ENCODE measurements at regions not wholly inside any gene's neighbourhood (a gene's known extent, or its start where the extent isn't known, plus 50 kb on each side); places are given as distances from the start of the nearest gene placed in this dataset.

DNA sequence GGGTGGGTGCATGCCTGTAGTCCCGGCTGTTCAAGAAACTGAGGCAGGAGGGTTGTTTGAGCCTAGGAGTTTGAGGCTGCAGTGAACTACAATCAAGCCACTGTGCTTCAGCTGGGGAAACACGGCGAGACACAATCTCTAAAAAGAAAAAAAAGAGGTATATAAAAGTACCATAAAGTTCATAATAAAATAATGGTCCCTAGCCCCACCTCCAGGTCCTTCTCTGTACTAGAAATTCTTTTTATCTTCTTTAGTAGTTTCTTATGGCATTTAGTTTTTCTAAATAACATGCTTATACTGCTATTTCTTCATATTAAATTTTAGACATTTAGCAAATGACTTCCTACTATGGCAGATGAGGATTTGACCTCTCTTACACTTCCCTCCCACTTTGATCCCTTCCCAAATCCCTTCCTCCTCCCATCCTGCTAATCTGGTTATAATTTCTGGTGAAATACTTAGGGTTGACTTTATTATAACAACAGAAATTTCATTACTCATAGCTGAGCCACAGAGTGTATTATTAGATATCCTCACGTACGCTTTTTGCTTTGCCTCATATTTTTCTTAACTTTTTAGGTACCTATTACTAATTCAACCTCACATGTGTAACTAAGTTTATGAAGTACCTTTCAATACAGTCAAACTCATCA, 94.7 kb downstream of the SLC41A2 start:
- TF ChIP-seq CTCF (IDR thresholded peaks at IDR 0.05; ENCODE audit: control insufficient read depth, insufficient read depth, low read depth, low read length, missing control alignments), result peak; percentile 17
- DNase-seq (ENCODE audit: low read depth), result peak; percentile 24

DNA sequence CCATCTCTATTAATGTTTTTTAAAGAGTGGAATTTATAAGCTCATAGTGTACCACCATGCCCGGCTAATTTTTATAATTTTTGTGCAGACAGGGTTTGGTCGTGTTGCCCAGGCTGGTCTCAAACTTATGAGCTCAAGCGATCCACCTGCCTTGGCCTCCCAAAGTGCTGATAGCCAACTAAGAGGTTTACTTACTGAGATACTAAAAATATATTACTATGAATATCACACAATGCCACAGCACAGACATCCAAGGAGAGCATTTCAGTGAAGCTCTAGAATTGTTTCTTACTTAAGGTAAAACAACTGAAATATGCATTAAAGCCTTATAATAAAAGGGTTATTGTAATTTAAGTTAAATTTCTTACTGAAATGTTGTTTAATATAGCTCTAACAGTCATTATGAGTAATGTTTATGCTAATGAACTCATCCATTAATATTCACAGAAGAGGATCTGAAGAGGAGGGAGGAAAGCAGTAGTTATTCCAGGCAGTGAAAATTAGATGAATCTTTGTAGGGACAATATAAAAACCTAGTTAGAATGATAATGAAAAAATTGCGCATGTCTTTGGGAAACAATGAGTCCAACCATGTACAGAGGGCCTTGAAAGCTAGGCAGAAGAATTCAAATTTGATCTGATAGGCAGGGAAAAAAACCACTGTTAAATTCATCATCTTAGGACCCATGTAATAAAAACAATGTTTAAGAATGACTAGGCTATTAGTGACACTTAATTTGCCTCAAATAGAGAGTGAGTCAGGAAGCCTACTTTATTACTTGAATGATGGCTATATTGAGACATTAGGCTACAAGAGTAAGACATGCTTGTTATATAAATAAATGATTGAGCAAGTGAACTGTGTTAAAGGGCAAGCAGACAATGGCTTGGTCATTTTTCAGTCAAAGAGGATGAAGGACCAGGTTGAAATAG, 99.2 kb downstream of the SLC41A2 start:
- no peak for TF ChIP-seq CTCF (IDR thresholded peaks at IDR 0.05; ENCODE audit: control insufficient read depth, insufficient read depth, low read depth, low read length, missing control alignments)
- peak; percentile 45 for DNase-seq (ENCODE audit: low read depth)
- no peak overlapping the region for H3K4me3 ChIP-seq (ENCODE audit: control insufficient read depth, low read depth, low read length)

More for the DNA sequence above, 94.7 kb downstream of the SLC41A2 start:
- H3K4me3 ChIP-seq (ENCODE audit: control insufficient read depth, low read depth, low read length), result no peak overlapping the region

GRCh38 chr12:104856531-104856930, 101.6 kb downstream of the SLC41A2 start:
- no peak for DNase-seq (ENCODE audit: low read depth)
- H3K4me3 ChIP-seq (ENCODE audit: control insufficient read depth, low read depth, low read length), result no peak overlapping the region
- no peak for TF ChIP-seq CTCF (IDR thresholded peaks at IDR 0.05; ENCODE audit: control insufficient read depth, insufficient read depth, low read depth, low read length, missing control alignments)

GRCh38 chr12:104855599-104855998, 102.5 kb downstream of the SLC41A2 start:
- no peak for DNase-seq (ENCODE audit: low read depth)
- no peak for TF ChIP-seq CTCF (IDR thresholded peaks at IDR 0.05; ENCODE audit: control insufficient read depth, insufficient read depth, low read depth, low read length, missing control alignments)
- H3K4me3 ChIP-seq (ENCODE audit: control insufficient read depth, low read depth, low read length), result no peak overlapping the region

DNA sequence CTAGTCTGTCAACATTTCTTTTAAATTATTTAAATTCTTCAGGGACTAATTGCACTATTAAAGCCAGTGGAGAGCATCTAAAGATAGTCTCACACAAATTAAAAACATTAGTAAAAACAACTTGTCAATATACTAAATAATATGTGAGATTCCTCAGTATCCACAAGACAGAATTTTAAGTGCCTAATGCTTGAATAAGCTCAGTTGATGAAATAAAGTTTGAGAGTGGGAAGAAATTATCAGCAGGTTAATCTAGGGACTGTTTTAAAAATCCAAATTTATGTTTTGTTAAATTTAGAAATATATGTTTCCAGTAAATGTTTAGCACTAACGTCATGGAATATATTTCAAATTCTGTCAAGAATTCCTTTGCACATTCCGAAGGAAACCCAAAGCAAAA, 105.2 kb downstream of the SLC41A2 start:
- DNase-seq (ENCODE audit: low read depth), result no peak
- H3K4me3 ChIP-seq (ENCODE audit: control insufficient read depth, low read depth, low read length), result no peak overlapping the region
- no peak for TF ChIP-seq CTCF (IDR thresholded peaks at IDR 0.05; ENCODE audit: control insufficient read depth, insufficient read depth, low read depth, low read length, missing control alignments)

- no peak for DNase-seq (ENCODE audit: low read depth)
- H3K4me3 ChIP-seq (ENCODE audit: control insufficient read depth, low read depth, low read length), result no peak overlapping the region
- no peak for TF ChIP-seq CTCF (IDR thresholded peaks at IDR 0.05; ENCODE audit: control insufficient read depth, insufficient read depth, low read depth, low read length, missing control alignments)
Measured at GRCh38 chr12:104852102-104852501, 106.0 kb downstream of the SLC41A2 start.
